HepG2 (cell line): ENCODE measurements at regions not wholly inside any gene's neighbourhood (a gene's known extent, or its start where the extent isn't known, plus 50 kb on each side); places are given as distances from the start of the nearest gene placed in this dataset.

Experiments
- ATAC-seq: fragments of 200-7000 bp; cut with Tn5 transposase; 3 replicates; pipeline ENCODE4 v1.9.1; 2020; ENCODE audit warnings: mild to moderate bottlenecking, moderate library complexity
- BruUV-seq: library from RNA; stranded (reverse); fragments of 400-500 nt; replicated peaks from 2 replicates; lab custom pipeline; 2021; lab: Mats Ljungman, UMichigan
- CTCF ChIA-PET: fragments of 300-600 bp; formaldehyde crosslinking; extraction: SDS; loops from one replicate; lab custom pipeline; 2021; ENCODE audit warnings: low total read pairs, inconsistent platforms, low intra/inter-chr PET ratio; lab: Yijun Ruan, JAX
- POLR2A ChIA-PET: fragments of 350-600 bp; sonication (Branson Sonifier 250); formaldehyde crosslinking; loops from one replicate; lab custom pipeline; 2020; ENCODE audit warnings: antibody characterized with exemption, inconsistent platforms; lab: Yijun Ruan, JAX
- DNase-seq: peaks from one replicate; pipeline ENCODE4 v3.0.0-alpha.2; 2015; ENCODE audit warnings: low spot score
- FAIRE-seq: peaks from 3 replicates; lab custom pipeline; 2011; peaks lifted over from hg19 to GRCh38; lab: Jason Lieb, UNC
- H2AFZ ChIP-seq: one replicate; pipeline ENCODE4 v1.6.1; 2011; ENCODE audit warnings: low read length, inconsistent platforms
- H3K27ac ChIP-seq: fragments of 300-600 bp; 3 replicates; pipeline ENCODE4 v1.8.0; 2011; ENCODE audit warnings: mixed run types, mild to moderate bottlenecking, mixed read lengths, low read length, inconsistent platforms; ENCODE audit not compliant: insufficient read depth; ENCODE audit errors: extremely low read length
- H3K27me3 ChIP-seq, 2 experiments: fragments of 200-600 bp in 1 of 2; 2 replicates in 1 of 2; 3 replicates in 1 of 2; pipeline versions ENCODE4 v1.6.0 to v1.8.0; 2011; ENCODE audit warnings: low read length in 2 of 2, mild to moderate bottlenecking in 2 of 2, moderate library complexity in 2 of 2, inconsistent platforms in 1 of 2; ENCODE audit not compliant: insufficient read depth in 2 of 2, control insufficient read depth in 1 of 2
- H3K36me3 ChIP-seq, 2 experiments: fragments of 200-600 bp in 1 of 2; replicated peaks in 1 of 2; 2 replicates in 1 of 2; 3 replicates in 1 of 2; pipeline versions ENCODE4 v1.5.1 to v1.8.0; 2011; ENCODE audit warnings: low read length in 2 of 2, inconsistent platforms in 1 of 2; ENCODE audit not compliant: insufficient read depth in 2 of 2, control insufficient read depth in 1 of 2
- H3K4me1 ChIP-seq: 2 replicates; pipeline ENCODE4 v1.5.1; 2012; ENCODE audit warnings: low read length, inconsistent platforms; ENCODE audit not compliant: insufficient read depth
- H3K4me2 ChIP-seq: 2 replicates; pipeline ENCODE4 v1.6.0; 2011; ENCODE audit warnings: low read depth, low read length, inconsistent platforms
- H3K4me3 ChIP-seq, 3 experiments: fragments of 200-600 bp in 1 of 3; sonication (generic), shearing (Covaris generic) in 1 of 3; replicated peaks in 1 of 3; 2 replicates each; pipeline ENCODE4 v1.5.1; 2011 to 2016; ENCODE audit warnings: low read length in 3 of 3, inconsistent platforms in 2 of 3, low read depth in 2 of 3, mild to moderate bottlenecking in 2 of 3, control low read depth in 1 of 3, mixed read lengths in 1 of 3; ENCODE audit not compliant: insufficient read depth in 1 of 3
- H3K79me2 ChIP-seq: one replicate; pipeline ENCODE4 v1.6.1; 2011; ENCODE audit warnings: low read length, inconsistent platforms; ENCODE audit not compliant: insufficient read depth
- H3K9ac ChIP-seq: 2 replicates; pipeline ENCODE4 v1.6.0; 2011; ENCODE audit warnings: mild to moderate bottlenecking, low read depth, low read length, inconsistent platforms; ENCODE audit not compliant: insufficient read depth
- H3K9me3 ChIP-seq: 2 replicates; pipeline ENCODE4 v1.5.1; 2012; ENCODE audit warnings: mild to moderate bottlenecking, low read length
- H4K20me1 ChIP-seq: 2 replicates; pipeline ENCODE4 v1.6.0; 2011; ENCODE audit warnings: inconsistent platforms, mild to moderate bottlenecking, low read length, moderate library complexity; ENCODE audit not compliant: insufficient read depth
- CBX2 ChIP-seq, 2 experiments: fragments of 200-600 bp in 1 of 2; sonication (generic); formaldehyde crosslinking in 1 of 2; IDR thresholded peaks; 2 replicates each; pipeline versions ENCODE4 v1.7.0 to v1.8.1; 2018 to 2022; ENCODE audit warnings: low read depth in 2 of 2, low read length in 1 of 2, mild to moderate bottlenecking in 1 of 2, missing genetic modification reagents in 1 of 2
- EZH2 ChIP-seq: conservative IDR thresholded peaks from 2 replicates; pipeline ENCODE4 v1.6.1; 2012; ENCODE audit warnings: mild to moderate bottlenecking, low read depth, low read length, moderate library complexity
- ISX ChIP-seq: sonication (generic); formaldehyde crosslinking; conservative IDR thresholded peaks from 2 replicates; pipeline ENCODE4 v1.5.0; 2020; ENCODE audit warnings: missing genetic modification reagents
- KDM1A ChIP-seq: IDR thresholded peaks from 2 replicates; pipeline ENCODE4 v1.6.1; 2016; ENCODE audit warnings: missing compliant biosample characterization
- ZNF12 ChIP-seq: sonication (generic); formaldehyde crosslinking; IDR thresholded peaks from 2 replicates; pipeline ENCODE4 v1.5.0; 2020; ENCODE audit warnings: missing genetic modification reagents
- WGBS: methylation state at CpG from one replicate; pipeline ENCODE4 v1.1.6; 2017; ENCODE audit warnings: low lambda C conversion rate; 5-methylcytosine and 5-hydroxymethylcytosine counted together
- in situ Hi-C: cut with HindIII; loops from 2 replicates; pipeline ENCODE4 v1.10.0; 2017; ENCODE audit warnings: low pct_unique_long_range_greater_than_20kb; ENCODE audit not compliant: extremely low pct_ligation_motif_present
- intact Hi-C: fragments of 100-400 bp; cut with micrococcal nuclease; formaldehyde crosslinking; loops from one replicate; pipeline ENCODE4 v1.10.0; 2022; ENCODE audit not compliant: unreplicated experiment
- TF ChIP-seq, protein P1 (sequence below): sonication (generic); formaldehyde crosslinking; IDR thresholded peaks from 2 replicates; pipeline ENCODE4 v1.4.0; 2020; ENCODE audit warnings: mild to moderate bottlenecking, low read depth, missing genetic modification reagents

DNA sequence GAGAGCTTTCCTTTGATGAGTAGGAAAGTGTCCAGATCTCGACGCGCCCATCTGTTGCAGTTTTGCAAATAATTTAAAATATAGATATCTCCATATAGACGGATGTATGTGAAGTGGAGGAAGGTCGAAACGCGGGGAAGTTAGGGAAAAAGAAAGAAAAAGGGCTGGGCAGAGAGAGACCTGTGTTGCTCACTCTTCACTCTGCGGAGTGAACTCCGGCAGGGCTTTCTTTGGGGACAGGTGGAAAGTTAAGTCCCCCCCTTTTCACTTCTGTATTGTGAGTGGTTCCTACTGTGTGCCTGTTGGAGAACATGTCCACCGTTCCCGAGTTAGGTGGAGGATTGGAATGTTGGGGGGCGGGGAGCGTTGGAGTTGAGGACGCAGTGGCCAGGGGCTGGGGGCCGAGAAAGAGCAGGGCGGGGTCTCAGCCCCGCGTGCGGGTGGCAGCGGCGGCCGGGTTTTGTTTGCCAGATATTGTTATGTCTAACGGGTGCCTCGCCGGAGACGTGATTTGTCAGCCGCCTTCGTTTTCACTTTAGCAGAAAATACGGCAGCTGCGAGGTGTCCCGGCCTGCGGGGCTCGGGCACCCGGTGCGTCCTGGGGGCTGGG is 145.1 kb upstream of the ZNF536 start:
- peak overlapping the region; percentile 63 for H3K4me2 ChIP-seq
- H2AFZ ChIP-seq = no peak overlapping the region
- ATAC-seq = no peak

More for the DNA sequence above, 145.1 kb upstream of the ZNF536 start:
- Histone ChIP-seq H3K9me3 (no peaks in the 10 kb centered on the region), H3K4me3 (peak overlapping the region; percentile 44 to 66 (median 58); a peak in 4 of 6 replicates), H3K9ac (no peak overlapping the region)
- BruUV-seq = no TSS peak
- DNase-seq = no peak
- FAIRE-seq = no peak
- intact Hi-C loops = loop anchor here (2.0 kb wide), 2 partner anchors 180 to 424 kb away; no protein-coding TSS in a partner anchor
- POLR2A ChIA-PET = no interaction called here
- TF ChIP-seq ISX (CRISPR knock-in tag) (no peak), EZH2 (0 out of 2 replicates have a peak, but pooled peaks have one; percentile 59), ZNF12 (CRISPR knock-in tag) (no peak), CBX2 (IDR thresholded peaks at IDR 0.05; ENCODE audit: low read depth, low read length) (0 out of 2 replicates have a peak, but pooled peaks have one; percentile 20), CBX2 (CRISPR knock-in tag; IDR thresholded peaks at IDR 0.05; ENCODE audit: low read depth) (no peak), KDM1A (CRISPR knock-in tag) (no peak)
- TF ChIP-seq, protein P1, sequence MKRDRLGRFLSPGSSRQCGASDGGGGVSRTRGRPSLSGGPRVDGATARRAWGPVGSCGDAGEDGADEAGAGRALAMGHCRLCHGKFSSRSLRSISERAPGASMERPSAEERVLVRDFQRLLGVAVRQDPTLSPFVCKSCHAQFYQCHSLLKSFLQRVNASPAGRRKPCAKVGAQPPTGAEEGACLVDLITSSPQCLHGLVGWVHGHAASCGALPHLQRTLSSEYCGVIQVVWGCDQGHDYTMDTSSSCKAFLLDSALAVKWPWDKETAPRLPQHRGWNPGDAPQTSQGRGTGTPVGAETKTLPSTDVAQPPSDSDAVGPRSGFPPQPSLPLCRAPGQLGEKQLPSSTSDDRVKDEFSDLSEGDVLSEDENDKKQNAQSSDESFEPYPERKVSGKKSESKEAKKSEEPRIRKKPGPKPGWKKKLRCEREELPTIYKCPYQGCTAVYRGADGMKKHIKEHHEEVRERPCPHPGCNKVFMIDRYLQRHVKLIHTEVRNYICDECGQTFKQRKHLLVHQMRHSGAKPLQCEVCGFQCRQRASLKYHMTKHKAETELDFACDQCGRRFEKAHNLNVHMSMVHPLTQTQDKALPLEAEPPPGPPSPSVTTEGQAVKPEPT (CRISPR knock-in tag) = no peak
- TF ChIP-seq, all 625 proteins: peak for 2
- Histone ChIP-seq H3K79me2 (no peaks in the 10 kb centered on the region), H4K20me1 (no peaks in the 10 kb centered on the region), H3K27ac (no peak overlapping the region), H3K36me3 (no peaks in the 10 kb centered on the region), H3K4me1 (peaks cover 18% of the 10 kb centered on the region; the same call in 1 of the 2 replicates), H3K27me3 (peaks cover 11 to 75% of the 10 kb centered on the region in 2 experiments; a peak in 4 of 5 replicates)
- CTCF ChIA-PET = interaction anchor here (0.8 kb wide), 1 partner anchor 423 kb away, joined by 3 read pairs; no protein-coding TSS in a partner anchor
- in situ Hi-C loops = loop anchor here (5.0 to 10.0 kb wide), 2 partner anchors 178 to 425 kb away; no protein-coding TSS in a partner anchor
- WGBS = 1% methylated on average over 11 of the region's 35 CpGs
